ENCODE measurements at regions not wholly inside any gene's neighbourhood (a gene's known extent, or its start where the extent isn't known, plus 50 kb on each side); places are given as distances from the start of the nearest gene placed in this dataset.

GRCh38 chr7:7125963-7126362, 56.4 kb upstream of the C1GALT1 start:
- TF ChIP-seq CTCF (IDR thresholded peaks at IDR 0.05) (no peak), POLR2A (IDR thresholded peaks at IDR 0.05) (no peak)

All from adrenal gland (tissue), 5 donors.